Thymus (tissue), 11 donors: ENCODE measurements at regions not wholly inside any gene's neighbourhood (a gene's known extent, or its start where the extent isn't known, plus 50 kb on each side); places are given as distances from the start of the nearest gene placed in this dataset.

Experiments
- DNase-seq, 9 donors: peaks; one replicate each; pipeline ENCODE4 v3.0.0-alpha.2; 2013; ENCODE audit warnings: low spot score in 9 of 9, low read depth in 6 of 9, missing footprints in 1 of 9
- H3K27ac ChIP-seq, 2 donors: one replicate each; pipeline ENCODE4 v1.5.1; 2013; ENCODE audit warnings: control low read depth in 1 of 2, low read depth in 1 of 2, low read length in 1 of 2, mild to moderate bottlenecking in 1 of 2, moderate library complexity in 1 of 2
- H3K27me3 ChIP-seq, 2 donors: one replicate each; pipeline ENCODE4 v1.5.1; 2013; ENCODE audit warnings: low read length in 1 of 2; ENCODE audit not compliant: control insufficient read depth in 2 of 2, insufficient read depth in 1 of 2
- H3K36me3 ChIP-seq, 2 donors: one replicate each; pipeline ENCODE4 v1.5.1; 2013; ENCODE audit warnings: low read length in 1 of 2, mild to moderate bottlenecking in 1 of 2, moderate library complexity in 1 of 2; ENCODE audit not compliant: control insufficient read depth in 2 of 2, insufficient read depth in 2 of 2
- H3K4me1 ChIP-seq, 2 donors: one replicate each; pipeline ENCODE4 v1.5.1; 2013; ENCODE audit warnings: low read length in 2 of 2; ENCODE audit not compliant: control insufficient read depth in 2 of 2, insufficient read depth in 2 of 2
- H3K4me3 ChIP-seq, 2 donors: one replicate each; pipeline ENCODE4 v1.5.1; 2013; ENCODE audit warnings: low read length in 2 of 2, control low read depth in 1 of 2, mild to moderate bottlenecking in 1 of 2
- H3K9me3 ChIP-seq, 2 donors: one replicate each; pipeline ENCODE4 v1.5.1; 2013; ENCODE audit warnings: low read length in 1 of 2, mild to moderate bottlenecking in 1 of 2; ENCODE audit not compliant: control insufficient read depth in 2 of 2, insufficient read depth in 1 of 2
- WGBS: extraction: QIAGEN DNeasy Blood & Tissue Kit; methylation state at CpG from one replicate; pipeline ENCODE4 v1.1.7; 2013; 5-methylcytosine and 5-hydroxymethylcytosine counted together
- donor health status: healthy.

GRCh38 chr4:15286041-15286440 lies 141.8 kb upstream of the C1QTNF7 start:
- H3K4me3 ChIP-seq: no peak overlapping the region
- DNase-seq: no peak
- 96% methylated on average over 2 of the region's 2 CpGs for WGBS
- H3K27me3 ChIP-seq: no peaks in the 10 kb centered on the region
- H3K27ac ChIP-seq: no peak overlapping the region
- no peaks in the 10 kb centered on the region for H3K36me3 ChIP-seq
- H3K9me3 ChIP-seq: no peaks in the 10 kb centered on the region
- no peaks in the 10 kb centered on the region for H3K4me1 ChIP-seq

- no peaks in the 10 kb centered on the region for H3K36me3 ChIP-seq
Observed at GRCh38 chr4:15291122-15291521, 136.7 kb upstream of the C1QTNF7 start.

GRCh38 chr4:15293711-15294110 lies 134.1 kb upstream of the C1QTNF7 start:
- 52% methylated on average over 2 of the region's 2 CpGs for WGBS
- DNase-seq: no peak
- H3K27ac ChIP-seq: no peak overlapping the region

More at GRCh38 chr4:15291122-15291521, 136.7 kb upstream of the C1QTNF7 start:
- no peaks in the 10 kb centered on the region for H3K9me3 ChIP-seq
- H3K4me3 ChIP-seq: no peak overlapping the region
- DNase-seq: no peak
- no peaks in the 10 kb centered on the region for H3K27me3 ChIP-seq
- H3K27ac ChIP-seq: no peak overlapping the region
- WGBS: 69% methylated on average over 1 of the region's 1 CpG
- no peaks in the 10 kb centered on the region for H3K4me1 ChIP-seq

GRCh38 chr4:15294202-15294601 lies 133.6 kb upstream of the C1QTNF7 start:
- DNase-seq: no peak
- Histone ChIP-seq H3K36me3 (no peaks in the 10 kb centered on the region), H3K9me3 (no peaks in the 10 kb centered on the region), H3K4me1 (no peaks in the 10 kb centered on the region), H3K27me3 (no peaks in the 10 kb centered on the region), H3K4me3 (no peak overlapping the region), H3K27ac (no peak overlapping the region)
- WGBS: 98% methylated on average over 1 of the region's 1 CpG

More at GRCh38 chr4:15293711-15294110, 134.1 kb upstream of the C1QTNF7 start:
- H3K36me3 ChIP-seq: no peaks in the 10 kb centered on the region
- no peaks in the 10 kb centered on the region for H3K9me3 ChIP-seq
- no peaks in the 10 kb centered on the region for H3K27me3 ChIP-seq
- no peak overlapping the region for H3K4me3 ChIP-seq
- no peaks in the 10 kb centered on the region for H3K4me1 ChIP-seq

GRCh38 chr4:15294832-15295231 lies 133.0 kb upstream of the C1QTNF7 start:
- DNase-seq: no peak
- Histone ChIP-seq H3K9me3 (no peaks in the 10 kb centered on the region), H3K27ac (no peak overlapping the region), H3K4me3 (no peak overlapping the region), H3K36me3 (no peaks in the 10 kb centered on the region), H3K4me1 (no peaks in the 10 kb centered on the region), H3K27me3 (no peaks in the 10 kb centered on the region)
- WGBS: 76% methylated on average over 4 of the region's 4 CpGs

- no peak for DNase-seq
- 92% methylated on average over 8 of the region's 8 CpGs for WGBS
- H3K9me3 ChIP-seq: no peaks in the 10 kb centered on the region
Observed at GRCh38 chr4:15295421-15296162, 132.2 kb upstream of the C1QTNF7 start.

GRCh38 chr4:15297344-15297743 lies 130.5 kb upstream of the C1QTNF7 start:
- Histone ChIP-seq H3K4me3 (no peak overlapping the region), H3K27me3 (no peaks in the 10 kb centered on the region), H3K4me1 (no peaks in the 10 kb centered on the region), H3K27ac (no peak overlapping the region), H3K36me3 (no peaks in the 10 kb centered on the region), H3K9me3 (no peaks in the 10 kb centered on the region)
- whole genome bisulfite sequencing: 98% methylated on average over 3 of the region's 3 CpGs
- DNase-seq: no peak

More at GRCh38 chr4:15295421-15296162, 132.2 kb upstream of the C1QTNF7 start:
- Histone ChIP-seq H3K27me3 (no peaks in the 10 kb centered on the region), H3K27ac (no peak overlapping the region), H3K36me3 (no peaks in the 10 kb centered on the region), H3K4me3 (no peak overlapping the region), H3K4me1 (no peaks in the 10 kb centered on the region)

GRCh38 chr4:15299627-15300026 lies 128.2 kb upstream of the C1QTNF7 start:
- H3K36me3 ChIP-seq: no peaks in the 10 kb centered on the region
- H3K27me3 ChIP-seq: no peaks in the 10 kb centered on the region
- 96% methylated on average over 2 of the region's 2 CpGs for WGBS
- no peak overlapping the region for H3K27ac ChIP-seq
- H3K9me3 ChIP-seq: no peaks in the 10 kb centered on the region
- no peak for DNase-seq
- no peak overlapping the region for H3K4me3 ChIP-seq
- H3K4me1 ChIP-seq: no peaks in the 10 kb centered on the region

GRCh38 chr4:15303052-15303641 lies 124.7 kb upstream of the C1QTNF7 start:
- no peak for DNase-seq
- 90% methylated on average over 2 of the region's 2 CpGs for WGBS
- H3K27ac ChIP-seq: no peak overlapping the region
- H3K9me3 ChIP-seq: no peaks in the 10 kb centered on the region
- no peaks in the 10 kb centered on the region for H3K36me3 ChIP-seq
- H3K4me3 ChIP-seq: no peak overlapping the region
- no peaks in the 10 kb centered on the region for H3K4me1 ChIP-seq
- H3K27me3 ChIP-seq: no peaks in the 10 kb centered on the region
